D341Med (cell line): ENCODE measurements at regions not wholly inside any gene's neighbourhood (a gene's known extent, or its start where the extent isn't known, plus 50 kb on each side); places are given as distances from the start of the nearest gene placed in this dataset.
"Not testable (repeated sequence)": the region's sequence is repeated elsewhere in the genome, so short reads cannot be mapped to it uniquely, and the experiment has no call there.

Experiments
- DNase-seq: peaks from one replicate; pipeline ENCODE4 v3.0.0; 2012; ENCODE audit warnings: low spot score

- no peak for DNase-seq
These were observed 343.3 kb upstream of the KLF4 start for GRCh38 chr9:107832871-107833270.

GRCh38 chr9:107830479-107830878 lies 340.9 kb upstream of the KLF4 start:
- no peak for DNase-seq

- DNase-seq: no peak
These were observed 338.3 kb upstream of the KLF4 start for GRCh38 chr9:107827884-107828283.

GRCh38 chr9:107827304-107827703 lies 337.7 kb upstream of the KLF4 start:
- no peak for DNase-seq

- DNase-seq: not testable (repeated sequence)
These were observed 337.1 kb upstream of the KLF4 start for GRCh38 chr9:107826688-107826983.

GRCh38 chr9:107824556-107824955 lies 335.0 kb upstream of the KLF4 start:
- DNase-seq: no peak

- no peak for DNase-seq
These were observed 330.4 kb upstream of the KLF4 start for GRCh38 chr9:107819772-107820565.

GRCh38 chr9:107818503-107818829 lies 328.9 kb upstream of the KLF4 start:
- DNase-seq: not testable (repeated sequence)

- DNase-seq: not testable (repeated sequence)
These were observed 328.3 kb upstream of the KLF4 start for GRCh38 chr9:107817595-107818502.

GRCh38 chr9:107816561-107817021 lies 327.0 kb upstream of the KLF4 start:
- DNase-seq: no peak

- DNase-seq: no peak
These were observed 326.4 kb upstream of the KLF4 start for GRCh38 chr9:107815782-107816560.

- DNase-seq: no peak
These were observed 323.7 kb upstream of the KLF4 start for GRCh38 chr9:107813287-107813686.

- DNase-seq: no peak
These were observed 320.9 kb upstream of the KLF4 start for GRCh38 chr9:107810461-107810961.

GRCh38 chr9:107809871-107810460 lies 320.4 kb upstream of the KLF4 start:
- DNase-seq: no peak

GRCh38 chr9:107807183-107807582 lies 317.6 kb upstream of the KLF4 start:
- no peak for DNase-seq

- DNase-seq: no peak
These were observed 315.6 kb upstream of the KLF4 start for GRCh38 chr9:107805201-107805600.

GRCh38 chr9:107794259-107794658 lies 304.7 kb upstream of the KLF4 start:
- DNase-seq: no peak

- no peak for DNase-seq
These were observed 304.0 kb upstream of the KLF4 start for GRCh38 chr9:107793541-107793940.

- no peak for DNase-seq
These were observed 303.0 kb upstream of the KLF4 start for GRCh38 chr9:107792596-107792995.

- no peak for DNase-seq
These were observed 302.4 kb upstream of the KLF4 start for GRCh38 chr9:107792006-107792405.

- no peak for DNase-seq
These were observed 299.6 kb upstream of the KLF4 start for GRCh38 chr9:107789001-107789700.
